HG03060 (cell line): ENCODE measurements at regions not wholly inside any gene's neighbourhood (a gene's known extent, or its start where the extent isn't known, plus 50 kb on each side); places are given as distances from the start of the nearest gene placed in this dataset.
"Not testable (repeated sequence)": the region's sequence is repeated elsewhere in the genome, so short reads cannot be mapped to it uniquely, and the experiment has no call there.

Experiments
- ATAC-seq: cut with Tn5 transposase; IDR thresholded peaks from one replicate; pipeline ENCODE4 v1.9.1; 2021; ENCODE audit warnings: low read depth, moderate number of reproducible peaks; ENCODE audit not compliant: unreplicated experiment

- ATAC-seq: no peak
Measured at GRCh38 chr3:168802766-168803165, 707.0 kb upstream of the GOLIM4 start.

- no peak for ATAC-seq
Measured at GRCh38 chr3:168801794-168802193, 706.1 kb upstream of the GOLIM4 start.

GRCh38 chr3:168796339-168796738, 700.6 kb upstream of the GOLIM4 start:
- no peak for ATAC-seq

GRCh38 chr3:168794427-168794826, 698.7 kb upstream of the GOLIM4 start:
- no peak for ATAC-seq

GRCh38 chr3:168782193-168782592, 686.5 kb upstream of the GOLIM4 start:
- ATAC-seq: no peak

- ATAC-seq: not testable (repeated sequence)
Measured at GRCh38 chr3:168779970-168780645, 684.4 kb upstream of the GOLIM4 start.

GRCh38 chr3:168753724-168754123, 658.0 kb upstream of the GOLIM4 start:
- no peak for ATAC-seq

- ATAC-seq: no peak
Measured at GRCh38 chr3:168752339-168752738, 656.6 kb upstream of the GOLIM4 start.

GRCh38 chr3:168747697-168748096, 652.0 kb upstream of the GOLIM4 start:
- ATAC-seq: no peak

- no peak for ATAC-seq
Measured at GRCh38 chr3:168738527-168739325, 643.0 kb upstream of the GOLIM4 start.

GRCh38 chr3:168736202-168736601, 640.5 kb upstream of the GOLIM4 start:
- no peak for ATAC-seq

- ATAC-seq: no peak
Measured at GRCh38 chr3:168730073-168730472, 634.3 kb upstream of the GOLIM4 start.

GRCh38 chr3:168722091-168722490, 626.4 kb upstream of the GOLIM4 start:
- no peak for ATAC-seq

- peak; percentile 95 for ATAC-seq
Measured at GRCh38 chr3:168714609-168715240, 619.0 kb upstream of the GOLIM4 start.

- no peak for ATAC-seq
Measured at GRCh38 chr3:168709073-168709472, 613.3 kb upstream of the GOLIM4 start.

GRCh38 chr3:168707900-168708299, 612.2 kb upstream of the GOLIM4 start:
- ATAC-seq: peak; percentile 91

GRCh38 chr3:168705412-168705811, 609.7 kb upstream of the GOLIM4 start:
- no peak for ATAC-seq

- ATAC-seq: no peak
Measured at GRCh38 chr3:168696051-168696450, 600.3 kb upstream of the GOLIM4 start.

GRCh38 chr3:168693870-168694269, 598.1 kb upstream of the GOLIM4 start:
- ATAC-seq: no peak

GRCh38 chr3:168688267-168688666, 592.5 kb upstream of the GOLIM4 start:
- ATAC-seq: no peak

GRCh38 chr3:168684519-168684918, 588.8 kb upstream of the GOLIM4 start:
- ATAC-seq: no peak

GRCh38 chr3:168678730-168679129, 583.0 kb upstream of the GOLIM4 start:
- ATAC-seq: no peak
